Adipocyte (in vitro differentiated cells): ENCODE measurements at regions not wholly inside any gene's neighbourhood (a gene's known extent, or its start where the extent isn't known, plus 50 kb on each side); places are given as distances from the start of the nearest gene placed in this dataset.

Source experiments
- DNase-seq: peaks from one replicate; pipeline ENCODE4 v3.0.0-alpha.2; 2015; ENCODE audit warnings: low read depth
- H3K27me3 ChIP-seq: replicated peaks from 2 replicates; pipeline ENCODE4 v1.7.0; 2013; ENCODE audit warnings: mild to moderate bottlenecking, low read length, moderate library complexity; ENCODE audit not compliant: control insufficient read depth, insufficient read depth
- H3K36me3 ChIP-seq: 2 replicates; pipeline ENCODE4 v1.7.0; 2013; ENCODE audit warnings: low read length, mild to moderate bottlenecking, moderate library complexity; ENCODE audit not compliant: control insufficient read depth, insufficient read depth, severe bottlenecking
- H3K4me1 ChIP-seq: 2 replicates; pipeline ENCODE4 v1.7.0; 2013; ENCODE audit warnings: mild to moderate bottlenecking, low read length, moderate library complexity; ENCODE audit not compliant: control insufficient read depth, insufficient read depth
- H3K4me3 ChIP-seq: 2 replicates; pipeline ENCODE4 v1.7.0; 2013; ENCODE audit warnings: mild to moderate bottlenecking, low read length, moderate library complexity
- H3K9ac ChIP-seq: 2 replicates; pipeline ENCODE4 v1.7.0; 2013; ENCODE audit warnings: mild to moderate bottlenecking, low read length, moderate library complexity
- H3K9me3 ChIP-seq: 2 replicates; pipeline ENCODE4 v1.7.0; 2013; ENCODE audit warnings: mild to moderate bottlenecking, low read length, moderate library complexity; ENCODE audit not compliant: control insufficient read depth

GRCh38 chr12:58367041-58367440 is 425.7 kb downstream of the ATP23 start:
- Histone ChIP-seq H3K27me3 (no peaks in the 10 kb centered on the region), H3K4me3 (no peak overlapping the region), H3K9ac (no peak overlapping the region), H3K9me3 (peaks cover 8% of the 10 kb centered on the region), H3K4me1 (peaks cover 30% of the 10 kb centered on the region), H3K36me3 (no peaks in the 10 kb centered on the region)
- DNase-seq, result no peak

- Histone ChIP-seq H3K9ac (no peak overlapping the region), H3K27me3 (no peaks in the 10 kb centered on the region), H3K4me3 (no peak overlapping the region), H3K36me3 (no peaks in the 10 kb centered on the region), H3K9me3 (peaks cover 8% of the 10 kb centered on the region), H3K4me1 (peaks cover 30% of the 10 kb centered on the region)
- DNase-seq, result no peak
Measured at GRCh38 chr12:58368001-58368400, 426.6 kb downstream of the ATP23 start.

GRCh38 chr12:58369576-58369975 is 428.2 kb downstream of the ATP23 start:
- no peak overlapping the region for H3K4me3 ChIP-seq
- peaks cover 8% of the 10 kb centered on the region for H3K9me3 ChIP-seq
- DNase-seq, result no peak
- no peaks in the 10 kb centered on the region for H3K36me3 ChIP-seq
- peaks cover 15% of the 10 kb centered on the region for H3K4me1 ChIP-seq
- H3K27me3 ChIP-seq, result no peaks in the 10 kb centered on the region
- H3K9ac ChIP-seq, result no peak overlapping the region

GRCh38 chr12:58372298-58372697 is 430.9 kb downstream of the ATP23 start:
- Histone ChIP-seq H3K4me3 (no peak overlapping the region), H3K9ac (no peak overlapping the region), H3K27me3 (no peaks in the 10 kb centered on the region)

DNA sequence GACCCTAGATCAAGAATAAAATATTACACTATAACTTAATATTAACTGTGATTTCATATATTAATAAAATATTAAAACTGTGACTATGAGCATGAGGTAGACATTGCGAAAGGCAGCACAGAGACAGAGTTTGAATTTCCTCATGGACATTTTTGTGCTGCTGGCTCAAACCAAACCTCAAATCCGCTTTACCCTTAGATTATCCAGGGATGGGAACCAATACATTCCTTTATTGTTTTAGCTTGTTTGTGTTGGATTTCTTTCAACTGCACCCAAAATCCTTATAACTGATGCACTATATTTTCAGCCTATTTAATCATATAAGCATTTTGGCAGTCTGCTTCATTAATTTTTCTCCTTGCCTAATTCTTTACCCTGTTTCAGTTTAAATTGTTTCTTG is 436.7 kb downstream of the ATP23 start:
- Histone ChIP-seq H3K4me3 (no peak overlapping the region), H3K36me3 (no peaks in the 10 kb centered on the region), H3K27me3 (no peaks in the 10 kb centered on the region), H3K9ac (no peak overlapping the region), H3K9me3 (no peaks in the 10 kb centered on the region), H3K4me1 (peaks cover 6% of the 10 kb centered on the region)
- peak; percentile 45 for DNase-seq

More at GRCh38 chr12:58372298-58372697, 430.9 kb downstream of the ATP23 start:
- H3K36me3 ChIP-seq, result no peaks in the 10 kb centered on the region
- H3K4me1 ChIP-seq, result peaks cover 7% of the 10 kb centered on the region
- DNase-seq, result no peak
- H3K9me3 ChIP-seq, result peaks cover 8% of the 10 kb centered on the region

- Histone ChIP-seq H3K36me3 (no peaks in the 10 kb centered on the region), H3K4me3 (no peak overlapping the region), H3K9me3 (no peaks in the 10 kb centered on the region), H3K27me3 (no peaks in the 10 kb centered on the region), H3K9ac (no peak overlapping the region), H3K4me1 (peaks cover 6% of the 10 kb centered on the region)
- no peak for DNase-seq
Measured at GRCh38 chr12:58381546-58381945, 440.2 kb downstream of the ATP23 start.

DNA sequence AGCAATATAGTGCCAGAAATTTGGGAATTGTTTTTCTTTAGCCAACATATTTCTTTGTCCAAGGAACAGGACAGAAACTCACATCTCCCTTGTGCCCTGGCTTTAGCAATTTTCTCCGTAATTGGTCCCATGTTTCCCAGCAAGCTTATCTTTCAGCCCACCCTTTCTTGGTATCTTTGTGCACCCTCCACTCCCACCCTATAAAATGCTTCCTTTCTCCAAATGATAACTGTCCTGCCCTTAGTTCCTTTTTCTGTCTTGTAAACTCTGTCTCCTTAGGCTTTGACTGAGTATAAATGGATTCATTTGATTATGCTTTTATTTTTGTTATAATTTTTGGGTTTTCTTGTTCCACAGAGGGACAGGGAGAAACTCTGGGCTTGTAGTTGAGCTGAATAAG is 442.8 kb downstream of the ATP23 start:
- H3K9ac ChIP-seq, result no peak overlapping the region
- no peaks in the 10 kb centered on the region for H3K27me3 ChIP-seq
- no peaks in the 10 kb centered on the region for H3K9me3 ChIP-seq
- no peaks in the 10 kb centered on the region for H3K4me1 ChIP-seq
- no peak for DNase-seq
- no peaks in the 10 kb centered on the region for H3K36me3 ChIP-seq
- H3K4me3 ChIP-seq, result no peak overlapping the region

DNA sequence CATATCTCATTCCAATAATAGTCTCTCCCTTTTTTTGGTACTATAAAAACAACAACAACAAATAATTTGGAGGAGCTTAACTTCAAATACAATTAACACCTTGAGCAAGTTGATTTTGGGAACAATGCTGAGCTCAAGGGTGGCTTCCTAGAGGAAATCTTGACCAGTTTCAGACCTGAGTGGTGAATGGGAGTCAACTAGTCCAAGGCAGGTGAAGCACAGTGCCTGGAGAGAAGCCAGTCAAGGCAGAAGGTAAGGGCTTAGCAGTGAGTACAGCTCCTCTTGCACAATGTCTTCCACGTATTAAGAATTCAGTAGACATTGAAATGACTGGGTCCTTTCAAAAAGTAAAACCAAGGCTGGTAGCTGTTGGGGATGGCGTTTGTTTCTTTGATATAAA is 444.8 kb downstream of the ATP23 start:
- Histone ChIP-seq H3K27me3 (no peaks in the 10 kb centered on the region), H3K4me3 (no peak overlapping the region), H3K9me3 (no peaks in the 10 kb centered on the region), H3K9ac (no peak overlapping the region), H3K36me3 (no peaks in the 10 kb centered on the region), H3K4me1 (no peaks in the 10 kb centered on the region)
- no peak for DNase-seq

- Histone ChIP-seq H3K4me3 (no peak overlapping the region), H3K4me1 (no peaks in the 10 kb centered on the region), H3K27me3 (no peaks in the 10 kb centered on the region), H3K9me3 (no peaks in the 10 kb centered on the region), H3K9ac (no peak overlapping the region), H3K36me3 (no peaks in the 10 kb centered on the region)
- peak; percentile 28 for DNase-seq
Measured at GRCh38 chr12:58387199-58387598, 445.8 kb downstream of the ATP23 start.

- Histone ChIP-seq H3K9me3 (no peaks in the 10 kb centered on the region), H3K4me3 (no peak overlapping the region), H3K9ac (no peak overlapping the region), H3K27me3 (no peaks in the 10 kb centered on the region), H3K4me1 (no peaks in the 10 kb centered on the region), H3K36me3 (no peaks in the 10 kb centered on the region)
- no peak for DNase-seq
Measured at GRCh38 chr12:58388261-58388660, 446.9 kb downstream of the ATP23 start.

- Histone ChIP-seq H3K9me3 (no peaks in the 10 kb centered on the region), H3K4me1 (no peaks in the 10 kb centered on the region), H3K27me3 (no peaks in the 10 kb centered on the region), H3K36me3 (no peaks in the 10 kb centered on the region), H3K9ac (no peak overlapping the region), H3K4me3 (no peak overlapping the region)
- DNase-seq, result peak; percentile 52
Measured at GRCh38 chr12:58393152-58393551, 451.8 kb downstream of the ATP23 start.

DNA sequence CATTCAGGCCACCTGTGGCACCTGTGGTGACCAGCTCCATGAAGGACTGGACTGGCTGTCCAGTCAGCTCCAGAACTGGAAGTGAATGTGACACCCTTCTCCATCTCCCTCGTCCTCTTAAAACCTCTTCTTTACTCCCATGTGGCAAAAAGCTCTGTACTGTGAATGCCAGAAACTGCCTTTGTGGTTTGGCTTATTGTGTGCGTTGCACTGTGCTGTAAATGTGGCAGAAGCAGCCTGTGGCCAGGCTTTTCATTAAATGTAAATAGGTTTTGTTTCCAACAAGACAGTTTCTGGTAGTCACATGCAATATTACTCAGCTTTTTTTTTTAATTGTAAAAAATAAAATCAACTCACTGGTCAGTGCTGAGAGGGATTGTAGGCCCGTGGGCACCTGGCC is 453.7 kb downstream of the ATP23 start:
- no peak overlapping the region for H3K4me3 ChIP-seq
- no peaks in the 10 kb centered on the region for H3K9me3 ChIP-seq
- H3K36me3 ChIP-seq, result no peaks in the 10 kb centered on the region
- H3K9ac ChIP-seq, result no peak overlapping the region
- no peaks in the 10 kb centered on the region for H3K4me1 ChIP-seq
- H3K27me3 ChIP-seq, result no peaks in the 10 kb centered on the region
- no peak for DNase-seq
